ENCODE measurements at regions not wholly inside any gene's neighbourhood (a gene's known extent, or its start where the extent isn't known, plus 50 kb on each side); places are given as distances from the start of the nearest gene placed in this dataset.
"Not testable (repeated sequence)": the region's sequence is repeated elsewhere in the genome, so short reads cannot be mapped to it uniquely, and the experiment has no call there.

GRCh38 chr13:68719815-68720214 is 1387.8 kb upstream of the ATXN8OS start:
- Histone ChIP-seq H3K36me3 (ENCODE audit: control insufficient read depth, insufficient read depth, low read length) (no peaks in the 10 kb centered on the region), H3K9me3 (ENCODE audit: control insufficient read depth, low read length) (no peaks in the 10 kb centered on the region), H3K4me3 (ENCODE audit: insufficient read depth, low read depth, low read length) (no peak overlapping the region), H3K27ac (ENCODE audit: insufficient read depth, low read depth, low read length, poor library complexity, severe bottlenecking) (no peak overlapping the region), H3K4me1 (ENCODE audit: control insufficient read depth, insufficient read depth, low read length) (peaks cover 6% of the 10 kb centered on the region), H3K27me3 (ENCODE audit: control insufficient read depth, insufficient read depth, low read length, poor library complexity, severe bottlenecking) (no peaks in the 10 kb centered on the region)
- WGBS, 2 experiments = 99 to 100% methylated on average over 1 to 3 of the region's 3 CpGs

DNA sequence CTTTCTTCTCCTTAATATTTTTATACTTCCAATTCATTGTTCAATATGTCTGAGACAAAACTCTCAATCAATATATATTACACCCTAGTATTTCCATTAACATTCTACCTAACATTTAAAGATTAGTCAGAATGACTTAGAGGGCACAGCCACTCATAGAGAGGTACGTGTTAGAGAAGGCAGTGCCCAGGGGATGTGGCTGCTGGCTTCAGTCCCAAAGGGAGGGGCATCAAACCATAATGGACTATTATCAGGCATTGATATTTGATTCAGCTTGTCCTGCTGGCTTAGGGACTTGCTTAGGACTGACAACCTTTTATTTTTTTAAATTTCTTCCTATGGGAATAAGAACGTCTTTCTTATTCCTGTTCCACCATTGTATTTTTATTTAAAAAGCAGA is 1392.0 kb upstream of the ATXN8OS start:
- Histone ChIP-seq H3K36me3 (ENCODE audit: control insufficient read depth, insufficient read depth, low read length) (no peaks in the 10 kb centered on the region), H3K4me3 (ENCODE audit: insufficient read depth, low read depth, low read length) (no peak overlapping the region), H3K9me3 (ENCODE audit: control insufficient read depth, low read length) (no peaks in the 10 kb centered on the region), H3K4me1 (ENCODE audit: control insufficient read depth, insufficient read depth, low read length) (peaks cover 17% of the 10 kb centered on the region), H3K27ac (ENCODE audit: insufficient read depth, low read depth, low read length, poor library complexity, severe bottlenecking) (no peak overlapping the region), H3K27me3 (ENCODE audit: control insufficient read depth, insufficient read depth, low read length, poor library complexity, severe bottlenecking) (no peaks in the 10 kb centered on the region)
- 53 to 66% methylated on average over 1 to 2 of the region's 2 CpGs for WGBS, 2 experiments

GRCh38 chr13:68714292-68714691 is 1393.3 kb upstream of the ATXN8OS start:
- H3K4me1 ChIP-seq (ENCODE audit: control insufficient read depth, insufficient read depth, low read length) = peaks cover 17% of the 10 kb centered on the region
- 0% methylated on average over 1 of the region's 2 CpGs; no CpG with 5 or more reads in 1 of the 2 experiments for WGBS, 2 experiments
- H3K27ac ChIP-seq (ENCODE audit: insufficient read depth, low read depth, low read length, poor library complexity, severe bottlenecking) = no peak overlapping the region
- H3K36me3 ChIP-seq (ENCODE audit: control insufficient read depth, insufficient read depth, low read length) = no peaks in the 10 kb centered on the region
- H3K9me3 ChIP-seq (ENCODE audit: control insufficient read depth, low read length) = no peaks in the 10 kb centered on the region
- no peaks in the 10 kb centered on the region for H3K27me3 ChIP-seq (ENCODE audit: control insufficient read depth, insufficient read depth, low read length, poor library complexity, severe bottlenecking)
- no peak overlapping the region for H3K4me3 ChIP-seq (ENCODE audit: insufficient read depth, low read depth, low read length)

DNA sequence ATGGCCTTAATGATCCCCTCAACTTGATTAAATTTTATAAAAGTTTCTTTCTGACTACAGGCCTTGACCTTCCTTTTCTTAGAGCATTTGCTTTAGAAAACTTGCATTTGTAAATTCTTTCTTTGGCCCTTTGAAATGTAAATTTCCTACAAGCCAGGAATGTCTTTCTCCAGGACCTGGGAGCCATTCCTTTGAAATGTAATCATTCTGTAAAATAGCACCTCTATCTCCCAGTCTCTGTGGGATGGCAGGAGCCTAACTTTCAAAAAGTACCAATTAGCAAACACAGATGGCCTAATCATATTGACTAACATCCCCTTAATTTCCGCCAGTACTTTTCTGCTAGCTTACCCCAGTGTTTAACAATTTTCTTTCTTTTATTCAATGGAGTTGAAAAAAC is 1394.2 kb upstream of the ATXN8OS start:
- no peaks in the 10 kb centered on the region for H3K36me3 ChIP-seq (ENCODE audit: control insufficient read depth, insufficient read depth, low read length)
- no peak overlapping the region for H3K27ac ChIP-seq (ENCODE audit: insufficient read depth, low read depth, low read length, poor library complexity, severe bottlenecking)
- no peak overlapping the region for H3K4me3 ChIP-seq (ENCODE audit: insufficient read depth, low read depth, low read length)
- no peaks in the 10 kb centered on the region for H3K9me3 ChIP-seq (ENCODE audit: control insufficient read depth, low read length)
- 13 to 17% methylated on average over 1 of the region's 1 CpG for WGBS, 2 experiments
- H3K4me1 ChIP-seq (ENCODE audit: control insufficient read depth, insufficient read depth, low read length) = peaks cover 17% of the 10 kb centered on the region
- H3K27me3 ChIP-seq (ENCODE audit: control insufficient read depth, insufficient read depth, low read length, poor library complexity, severe bottlenecking) = no peaks in the 10 kb centered on the region

DNA sequence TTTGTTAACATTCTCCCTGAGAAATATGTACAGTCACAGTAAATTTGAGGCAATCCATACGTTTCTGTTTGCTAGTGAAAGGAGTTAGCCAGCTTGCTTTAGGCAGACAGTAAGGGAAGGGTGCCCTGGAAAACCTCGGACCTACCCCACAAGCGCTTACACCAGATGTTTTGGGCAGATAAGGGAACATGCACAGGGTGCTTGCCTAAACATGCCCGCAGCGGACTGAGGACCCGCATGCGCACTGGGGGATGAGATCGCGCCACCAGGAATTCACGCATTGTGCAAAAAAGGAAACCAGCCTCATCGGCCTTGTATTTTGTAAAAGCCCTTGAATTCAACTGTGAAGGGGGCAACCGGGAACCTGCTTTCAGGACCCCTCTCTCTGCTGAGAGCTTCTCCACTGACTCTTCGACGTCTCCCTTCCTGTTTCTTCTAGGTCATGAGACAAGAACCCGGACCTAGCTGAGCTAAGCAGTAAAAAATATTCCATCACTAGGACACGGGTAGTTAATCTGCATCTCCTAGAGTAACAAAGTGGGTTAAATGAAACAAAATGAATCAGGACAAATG is 1399.2 kb upstream of the ATXN8OS start:
- Histone ChIP-seq H3K27me3 (ENCODE audit: control insufficient read depth, insufficient read depth, low read length, poor library complexity, severe bottlenecking) (no peaks in the 10 kb centered on the region), H3K4me1 (ENCODE audit: control insufficient read depth, insufficient read depth, low read length) (no peaks in the 10 kb centered on the region), H3K36me3 (ENCODE audit: control insufficient read depth, insufficient read depth, low read length) (no peaks in the 10 kb centered on the region), H3K4me3 (ENCODE audit: insufficient read depth, low read depth, low read length) (no peak overlapping the region), H3K27ac (ENCODE audit: insufficient read depth, low read depth, low read length, poor library complexity, severe bottlenecking) (no peak overlapping the region), H3K9me3 (ENCODE audit: control insufficient read depth, low read length) (no peaks in the 10 kb centered on the region)
- 95 to 96% methylated on average over 16 of the region's 16 CpGs for WGBS, 2 experiments

DNA sequence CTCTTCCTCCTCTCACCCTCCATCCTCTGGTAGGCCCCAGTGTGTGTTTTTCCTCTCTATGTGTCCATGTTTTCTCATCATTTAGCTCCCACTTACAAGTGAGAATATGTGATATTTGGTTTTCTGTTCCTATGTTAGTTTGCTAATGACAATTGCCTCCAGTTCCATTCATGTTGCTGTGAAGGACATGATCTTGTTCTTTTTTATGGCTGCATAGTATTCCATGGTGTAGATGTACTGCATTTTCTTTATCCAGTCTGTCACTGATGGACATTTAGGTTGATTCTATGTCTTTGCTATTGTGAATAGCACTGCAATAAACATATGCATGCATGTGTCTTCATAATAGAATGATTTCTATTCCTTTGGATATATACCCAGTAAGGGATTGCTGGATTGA is 1401.6 kb upstream of the ATXN8OS start:
- H3K4me1 ChIP-seq (ENCODE audit: control insufficient read depth, insufficient read depth, low read length); H3K4me3 ChIP-seq (ENCODE audit: insufficient read depth, low read depth, low read length); H3K27ac ChIP-seq (ENCODE audit: insufficient read depth, low read depth, low read length, poor library complexity, severe bottlenecking); H3K27me3 ChIP-seq (ENCODE audit: control insufficient read depth, insufficient read depth, low read length, poor library complexity, severe bottlenecking); H3K9me3 ChIP-seq (ENCODE audit: control insufficient read depth, low read length); H3K36me3 ChIP-seq (ENCODE audit: control insufficient read depth, insufficient read depth, low read length): not testable (repeated sequence)

GRCh38 chr13:68697551-68697950 is 1410.1 kb upstream of the ATXN8OS start:
- Histone ChIP-seq H3K9me3 (ENCODE audit: control insufficient read depth, low read length) (no peaks in the 10 kb centered on the region), H3K27me3 (ENCODE audit: control insufficient read depth, insufficient read depth, low read length, poor library complexity, severe bottlenecking) (no peaks in the 10 kb centered on the region), H3K27ac (ENCODE audit: insufficient read depth, low read depth, low read length, poor library complexity, severe bottlenecking) (no peak overlapping the region), H3K4me1 (ENCODE audit: control insufficient read depth, insufficient read depth, low read length) (no peaks in the 10 kb centered on the region), H3K36me3 (ENCODE audit: control insufficient read depth, insufficient read depth, low read length) (no peaks in the 10 kb centered on the region), H3K4me3 (ENCODE audit: insufficient read depth, low read depth, low read length) (no peak overlapping the region)
- WGBS, 2 experiments = 73 to 83% methylated on average over 3 of the region's 3 CpGs

- no peaks in the 10 kb centered on the region for H3K36me3 ChIP-seq (ENCODE audit: control insufficient read depth, insufficient read depth, low read length)
- WGBS, 2 experiments = 100% methylated on average over 1 of the region's 2 CpGs; no CpG with 5 or more reads in 1 of the 2 experiments
- no peaks in the 10 kb centered on the region for H3K4me1 ChIP-seq (ENCODE audit: control insufficient read depth, insufficient read depth, low read length)
- no peaks in the 10 kb centered on the region for H3K27me3 ChIP-seq (ENCODE audit: control insufficient read depth, insufficient read depth, low read length, poor library complexity, severe bottlenecking)
- H3K27ac ChIP-seq (ENCODE audit: insufficient read depth, low read depth, low read length, poor library complexity, severe bottlenecking) = no peak overlapping the region
- H3K4me3 ChIP-seq (ENCODE audit: insufficient read depth, low read depth, low read length) = no peak overlapping the region
- H3K9me3 ChIP-seq (ENCODE audit: control insufficient read depth, low read length) = no peaks in the 10 kb centered on the region
Observed at GRCh38 chr13:68696907-68697306, 1410.7 kb upstream of the ATXN8OS start.

GRCh38 chr13:68692049-68692448 is 1415.6 kb upstream of the ATXN8OS start:
- H3K4me3 ChIP-seq (ENCODE audit: insufficient read depth, low read depth, low read length) = no peak overlapping the region
- H3K27ac ChIP-seq (ENCODE audit: insufficient read depth, low read depth, low read length, poor library complexity, severe bottlenecking) = no peak overlapping the region
- no peaks in the 10 kb centered on the region for H3K27me3 ChIP-seq (ENCODE audit: control insufficient read depth, insufficient read depth, low read length, poor library complexity, severe bottlenecking)
- H3K9me3 ChIP-seq (ENCODE audit: control insufficient read depth, low read length) = no peaks in the 10 kb centered on the region
- H3K36me3 ChIP-seq (ENCODE audit: control insufficient read depth, insufficient read depth, low read length) = no peaks in the 10 kb centered on the region
- WGBS, 2 experiments = 98 to 100% methylated on average over 1 of the region's 1 CpG
- H3K4me1 ChIP-seq (ENCODE audit: control insufficient read depth, insufficient read depth, low read length) = peaks cover 4% of the 10 kb centered on the region

GRCh38 chr13:68690567-68690966 is 1417.1 kb upstream of the ATXN8OS start:
- WGBS, 2 experiments = 72 to 83% methylated on average over 2 of the region's 2 CpGs
- H3K9me3 ChIP-seq (ENCODE audit: control insufficient read depth, low read length) = no peaks in the 10 kb centered on the region
- H3K4me3 ChIP-seq (ENCODE audit: insufficient read depth, low read depth, low read length) = no peak overlapping the region
- H3K36me3 ChIP-seq (ENCODE audit: control insufficient read depth, insufficient read depth, low read length) = no peaks in the 10 kb centered on the region
- H3K27me3 ChIP-seq (ENCODE audit: control insufficient read depth, insufficient read depth, low read length, poor library complexity, severe bottlenecking) = no peaks in the 10 kb centered on the region
- H3K4me1 ChIP-seq (ENCODE audit: control insufficient read depth, insufficient read depth, low read length) = peaks cover 4% of the 10 kb centered on the region
- no peak overlapping the region for H3K27ac ChIP-seq (ENCODE audit: insufficient read depth, low read depth, low read length, poor library complexity, severe bottlenecking)
